ENCODE measurements at regions not wholly inside any gene's neighbourhood (a gene's known extent, or its start where the extent isn't known, plus 50 kb on each side); places are given as distances from the start of the nearest gene placed in this dataset.

GRCh38 chr6:18335948-18336347 lies 51.2 kb upstream of the RNF144B start:
- H3K36me3 ChIP-seq (ENCODE audit: control insufficient read depth, insufficient read depth, low read length), result no peaks in the 10 kb centered on the region
- no peak overlapping the region for H3K4me3 ChIP-seq (ENCODE audit: low read depth, low read length)
- POLR2A ChIA-PET, result no interaction called here
- H3K27me3 ChIP-seq (ENCODE audit: control insufficient read depth, insufficient read depth, low read length), result no peaks in the 10 kb centered on the region
- DNase-seq (ENCODE audit: low read depth), result no peak
- no peak for TF ChIP-seq CTCF (IDR thresholded peaks at IDR 0.05; ENCODE audit: insufficient read depth, low read depth, low read length)
- CTCF ChIA-PET, result no interaction called here

- CTCF ChIA-PET, result interaction anchor here (2.5 kb wide), 1 partner anchor 11 kb away, joined by 11 read pairs; no protein-coding TSS in a partner anchor
Observed at GRCh38 chr6:18334251-18334650, 52.9 kb upstream of the RNF144B start.

GRCh38 chr6:18330548-18331081 lies 56.5 kb upstream of the RNF144B start:
- ChIA-PET POLR2A (no interaction called here), CTCF (no interaction called here)
- Histone ChIP-seq H3K36me3 (ENCODE audit: control insufficient read depth, insufficient read depth, low read length) (no peaks in the 10 kb centered on the region), H3K4me3 (ENCODE audit: low read depth, low read length) (no peak overlapping the region), H3K27me3 (ENCODE audit: control insufficient read depth, insufficient read depth, low read length) (no peaks in the 10 kb centered on the region)
- no peak for DNase-seq (ENCODE audit: low read depth)
- TF ChIP-seq CTCF (IDR thresholded peaks at IDR 0.05; ENCODE audit: insufficient read depth, low read depth, low read length), result no peak

More at GRCh38 chr6:18334251-18334650, 52.9 kb upstream of the RNF144B start:
- no peak for DNase-seq (ENCODE audit: low read depth)
- Histone ChIP-seq H3K27me3 (ENCODE audit: control insufficient read depth, insufficient read depth, low read length) (no peaks in the 10 kb centered on the region), H3K4me3 (ENCODE audit: low read depth, low read length) (no peak overlapping the region), H3K36me3 (ENCODE audit: control insufficient read depth, insufficient read depth, low read length) (no peaks in the 10 kb centered on the region)
- POLR2A ChIA-PET, result no interaction called here
- TF ChIP-seq CTCF (IDR thresholded peaks at IDR 0.05; ENCODE audit: insufficient read depth, low read depth, low read length), result no peak

GRCh38 chr6:18329776-18330175 lies 57.4 kb upstream of the RNF144B start:
- DNase-seq (ENCODE audit: low read depth), result no peak
- CTCF ChIA-PET, result interaction anchor here (0.7 kb wide), 1 partner anchor 167 kb away, joined by 3 read pairs; no protein-coding TSS in a partner anchor
- no peak overlapping the region for H3K4me3 ChIP-seq (ENCODE audit: low read depth, low read length)
- H3K27me3 ChIP-seq (ENCODE audit: control insufficient read depth, insufficient read depth, low read length), result no peaks in the 10 kb centered on the region
- no peak for TF ChIP-seq CTCF (IDR thresholded peaks at IDR 0.05; ENCODE audit: insufficient read depth, low read depth, low read length)
- POLR2A ChIA-PET, result interaction anchor here (0.6 kb wide), 1 partner anchor 586 kb away, joined by 3 read pairs; no protein-coding TSS in a partner anchor
- H3K36me3 ChIP-seq (ENCODE audit: control insufficient read depth, insufficient read depth, low read length), result no peaks in the 10 kb centered on the region

GRCh38 chr6:18328540-18328939 lies 58.6 kb upstream of the RNF144B start:
- no peak overlapping the region for H3K4me3 ChIP-seq (ENCODE audit: low read depth, low read length)
- H3K27me3 ChIP-seq (ENCODE audit: control insufficient read depth, insufficient read depth, low read length), result no peaks in the 10 kb centered on the region
- POLR2A ChIA-PET, result no interaction called here
- no peaks in the 10 kb centered on the region for H3K36me3 ChIP-seq (ENCODE audit: control insufficient read depth, insufficient read depth, low read length)
- no peak for DNase-seq (ENCODE audit: low read depth)
- no peak for TF ChIP-seq CTCF (IDR thresholded peaks at IDR 0.05; ENCODE audit: insufficient read depth, low read depth, low read length)
- CTCF ChIA-PET, result interaction anchor here (1.3 to 2.6 kb wide), 2 partner anchors 59 to 175 kb away, joined by 4 to 20 read pairs; partner anchors contain the start of gene RNF144B
